Right lobe of liver (tissue), 6 donors: ENCODE measurements at regions not wholly inside any gene's neighbourhood (a gene's known extent, or its start where the extent isn't known, plus 50 kb on each side); places are given as distances from the start of the nearest gene placed in this dataset.

ENCODE experiments used
- ATAC-seq, 4 donors: fragments of 200-7000 bp; cut with Tn5 transposase; one replicate each; pipeline ENCODE4 v1.9.1; 2020; ENCODE audit warnings: mild to moderate bottlenecking in 4 of 4, moderate library complexity in 4 of 4
- DNase-seq, 3 donors: peaks; one replicate each; pipeline ENCODE4 v3.0.0-alpha.2; 2020
- H3K27ac ChIP-seq, 3 donors: fragments of 200-600 bp; one replicate each; pipeline ENCODE4 v1.8.0; 2022
- H3K27me3 ChIP-seq, 2 donors: fragments of 200-600 bp; one replicate each; pipeline ENCODE4 v1.8.0; 2022
- H3K36me3 ChIP-seq, 4 donors: fragments of 200-600 bp; sonication (generic) in 1 of 4; one replicate each; pipeline versions ENCODE4 v1.5.1 to v1.8.0; 2017 to 2022; ENCODE audit warnings: control low read depth in 1 of 4
- H3K4me1 ChIP-seq, 4 donors: fragments of 200-600 bp; sonication (generic) in 1 of 4; one replicate each; pipeline versions ENCODE4 v1.5.1 to v1.8.0; 2017 to 2022; ENCODE audit warnings: control low read depth in 1 of 4
- H3K4me3 ChIP-seq, 3 donors: fragments of 200-600 bp; one replicate each; pipeline ENCODE4 v1.8.0; 2022
- H3K9me3 ChIP-seq, 4 donors: fragments of 200-600 bp; sonication (generic) in 1 of 4; one replicate each; pipeline versions ENCODE4 v1.5.1 to v1.8.0; 2017 to 2022; ENCODE audit warnings: control low read depth in 1 of 4
- CTCF ChIP-seq, 4 donors: fragments of 200-600 bp in 3 of 4; fragments of 450-650 bp in 1 of 4; IDR thresholded peaks; one replicate each; pipeline versions ENCODE4 v1.5.1 to v1.8.0; 2016 to 2022; ENCODE audit warnings: antibody characterized with exemption in 4 of 4, mild to moderate bottlenecking in 2 of 4
- POLR2A ChIP-seq: fragments of 450-650 bp; IDR thresholded peaks from one replicate; pipeline ENCODE4 v1.6.1; 2017; ENCODE audit warnings: antibody characterized with exemption, mild to moderate bottlenecking
- WGBS: methylation state at CpG from one replicate; pipeline ENCODE4 v1.1.6; 2018; ENCODE audit warnings: low coverage, low lambda C conversion rate; ENCODE audit not compliant: insufficient coverage; ENCODE audit errors: missing lambda C conversion rate; 5-methylcytosine and 5-hydroxymethylcytosine counted together
- intact Hi-C, 2 donors: fragments of 100-400 bp; cut with DNase I; formaldehyde crosslinking; loops; one replicate each; pipeline versions ENCODE4 v1.11.2 to v1.14.1; 2022
- donor health status: DM: no; HTN: yes; CAD: no.
- donor health status: DM: no; HTN: no; CAD: no.
- donor health status: DM: no; HTN: no; CAD: no.
- donor health status: DM: no; HTN: yes; CAD: no.
- donor health status: DM: no; HTN: yes; CAD: no.

GRCh38 chr14:58697930-58698642 is 60.3 kb downstream of the DACT1 start:
- Histone ChIP-seq H3K9me3 (no peaks in the 10 kb centered on the region), H3K27me3 (no peaks in the 10 kb centered on the region), H3K27ac (no peak overlapping the region), H3K36me3 (no peaks in the 10 kb centered on the region), H3K4me1 (no peaks in the 10 kb centered on the region), H3K4me3 (no peak overlapping the region)
- DNase-seq (no peak), ATAC-seq (no peak)
- intact Hi-C loops = no loop called here
- TF ChIP-seq CTCF (IDR thresholded peaks at IDR 0.05) (no peak), POLR2A (no peak)
- WGBS = 53% methylated on average over 4 of the region's 4 CpGs

GRCh38 chr14:58699681-58700205 is 62.0 kb downstream of the DACT1 start:
- H3K27me3 ChIP-seq = no peaks in the 10 kb centered on the region
- intact Hi-C loops = no loop called here
- H3K36me3 ChIP-seq = no peaks in the 10 kb centered on the region
- no peak overlapping the region for H3K4me3 ChIP-seq
- DNase-seq (no peak), ATAC-seq (no peak)
- no peaks in the 10 kb centered on the region for H3K4me1 ChIP-seq
- 67% methylated on average over 1 of the region's 1 CpG for WGBS
- TF ChIP-seq POLR2A = no peak
- TF ChIP-seq CTCF (IDR thresholded peaks at IDR 0.05) = no peak
- no peak overlapping the region for H3K27ac ChIP-seq
- no peaks in the 10 kb centered on the region for H3K9me3 ChIP-seq

- 45% methylated on average over 3 of the region's 3 CpGs for WGBS
- no peaks in the 10 kb centered on the region for H3K36me3 ChIP-seq
- H3K27me3 ChIP-seq = no peaks in the 10 kb centered on the region
- H3K4me3 ChIP-seq = no peak overlapping the region
- DNase-seq (no peak), ATAC-seq (no peak)
- no peaks in the 10 kb centered on the region for H3K4me1 ChIP-seq
- H3K9me3 ChIP-seq = no peaks in the 10 kb centered on the region
- TF ChIP-seq CTCF (IDR thresholded peaks at IDR 0.05) (no peak), POLR2A (no peak)
- H3K27ac ChIP-seq = no peak overlapping the region
- intact Hi-C loops = no loop called here
Measured at GRCh38 chr14:58701156-58701555, 63.4 kb downstream of the DACT1 start.

GRCh38 chr14:58701604-58702003 is 63.8 kb downstream of the DACT1 start:
- TF ChIP-seq CTCF (IDR thresholded peaks at IDR 0.05) = no peak
- Histone ChIP-seq H3K27ac (no peak overlapping the region), H3K4me1 (no peaks in the 10 kb centered on the region), H3K27me3 (no peaks in the 10 kb centered on the region), H3K4me3 (no peak overlapping the region), H3K9me3 (no peaks in the 10 kb centered on the region), H3K36me3 (no peaks in the 10 kb centered on the region)
- DNase-seq (no peak), ATAC-seq (no peak)
- intact Hi-C loops = no loop called here
- WGBS = 75% methylated on average over 1 of the region's 1 CpG
